ENCODE measurements at regions not wholly inside any gene's neighbourhood (a gene's known extent, or its start where the extent isn't known, plus 50 kb on each side); places are given as distances from the start of the nearest gene placed in this dataset.

DNA sequence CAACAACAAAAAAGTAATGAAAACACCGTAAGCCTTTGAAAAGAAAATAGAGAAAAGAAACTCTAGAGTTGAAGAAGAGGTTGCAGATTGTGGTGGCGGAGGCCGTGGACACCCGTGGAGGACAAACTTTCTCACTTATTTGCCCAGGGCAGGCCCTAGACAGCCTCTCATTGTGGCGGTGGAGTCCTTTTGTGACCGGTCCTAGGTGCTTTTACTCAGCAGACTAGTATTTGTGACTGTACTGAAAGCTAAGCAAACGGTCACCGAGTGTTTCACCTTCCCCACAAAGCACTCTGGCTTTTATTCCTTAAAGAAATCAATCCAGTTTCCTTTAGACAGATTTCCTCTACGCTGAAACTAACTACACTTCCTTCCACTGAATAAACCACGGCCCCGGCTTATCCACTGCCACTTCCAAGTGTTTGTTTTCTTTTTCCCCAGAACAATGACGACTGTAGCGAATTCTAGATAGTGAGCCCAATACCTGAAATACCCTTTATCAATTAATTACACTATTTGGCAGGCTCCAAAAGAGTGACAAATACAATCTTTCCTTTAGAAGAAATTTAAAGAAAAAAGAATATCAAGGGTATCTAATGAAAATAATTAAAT is 210.2 kb upstream of the TARS1 start:
- TF ChIP-seq CTCF (IDR thresholded peaks at IDR 0.05; ENCODE audit: poor library complexity, severe bottlenecking) (no peak), REST (IDR thresholded peaks at IDR 0.05; ENCODE audit: borderline replicate concordance) (no peak), RAD21 (conservative IDR thresholded peaks at IDR 0.05) (no peak)

Measured in neural cell (in vitro differentiated cells).